ENCODE measurements at regions not wholly inside any gene's neighbourhood (a gene's known extent, or its start where the extent isn't known, plus 50 kb on each side); places are given as distances from the start of the nearest gene placed in this dataset.

GRCh38 chr6:2481307-2481706 lies 235.9 kb upstream of the GMDS start:
- TF ChIP-seq CREBL2 (CRISPR knock-in tag; IDR thresholded peaks at IDR 0.05; ENCODE audit: borderline replicate concordance) (no peak), BHLHE40 (IDR thresholded peaks at IDR 0.05; ENCODE audit: low read length) (no peak), GMEB2 (CRISPR knock-in tag; IDR thresholded peaks at IDR 0.05; ENCODE audit: low read depth) (no peak), ZFP36L1 (CRISPR knock-in tag; IDR thresholded peaks at IDR 0.05) (no peak), ATF2 (CRISPR knock-in tag; IDR thresholded peaks at IDR 0.05) (no peak), POLR2A (IDR thresholded peaks at IDR 0.05; ENCODE audit: insufficient read depth in 1 of 2, low read depth in 2 of 2, low read length in 2 of 2) (no peak)
